HG03135 (cell line): ENCODE measurements at regions not wholly inside any gene's neighbourhood (a gene's known extent, or its start where the extent isn't known, plus 50 kb on each side); places are given as distances from the start of the nearest gene placed in this dataset.
"Not testable (repeated sequence)": the region's sequence is repeated elsewhere in the genome, so short reads cannot be mapped to it uniquely, and the experiment has no call there.

Source experiments
- ATAC-seq: cut with Tn5 transposase; IDR thresholded peaks from one replicate; pipeline ENCODE4 v1.9.1; 2021; ENCODE audit warnings: mild to moderate bottlenecking, moderate library complexity; ENCODE audit not compliant: unreplicated experiment

- no peak for ATAC-seq
Measured at GRCh38 chr13:62473190-62473943, 1057.7 kb upstream of the PCDH20 start.

GRCh38 chr13:62453761-62454160 lies 1038.1 kb upstream of the PCDH20 start:
- ATAC-seq, result no peak

- ATAC-seq, result no peak
Measured at GRCh38 chr13:62450759-62451158, 1035.1 kb upstream of the PCDH20 start.

- not testable (repeated sequence) for ATAC-seq
Measured at GRCh38 chr13:62447771-62448382, 1032.2 kb upstream of the PCDH20 start.

- ATAC-seq, result no peak
Measured at GRCh38 chr13:62444805-62445204, 1029.2 kb upstream of the PCDH20 start.

GRCh38 chr13:62434081-62434480 lies 1018.4 kb upstream of the PCDH20 start:
- ATAC-seq, result no peak

GRCh38 chr13:62433660-62434059 lies 1018.0 kb upstream of the PCDH20 start:
- ATAC-seq, result no peak

GRCh38 chr13:62432906-62433305 lies 1017.3 kb upstream of the PCDH20 start:
- ATAC-seq, result no peak

GRCh38 chr13:62432295-62432694 lies 1016.6 kb upstream of the PCDH20 start:
- no peak for ATAC-seq

- no peak for ATAC-seq
Measured at GRCh38 chr13:62431852-62432251, 1016.2 kb upstream of the PCDH20 start.

- ATAC-seq, result no peak
Measured at GRCh38 chr13:62418872-62419271, 1003.2 kb upstream of the PCDH20 start.

- ATAC-seq, result no peak
Measured at GRCh38 chr13:62418376-62418775, 1002.7 kb upstream of the PCDH20 start.

GRCh38 chr13:62407871-62408270 lies 992.2 kb upstream of the PCDH20 start:
- no peak for ATAC-seq

- ATAC-seq, result no peak
Measured at GRCh38 chr13:62388515-62388914, 972.9 kb upstream of the PCDH20 start.

GRCh38 chr13:62387647-62388046 lies 972.0 kb upstream of the PCDH20 start:
- ATAC-seq, result no peak

- ATAC-seq, result not testable (repeated sequence)
Measured at GRCh38 chr13:62379241-62379640, 963.6 kb upstream of the PCDH20 start.

- ATAC-seq, result no peak
Measured at GRCh38 chr13:62377838-62378237, 962.2 kb upstream of the PCDH20 start.

GRCh38 chr13:62375653-62376052 lies 960.0 kb upstream of the PCDH20 start:
- no peak for ATAC-seq

GRCh38 chr13:62371737-62372136 lies 956.1 kb upstream of the PCDH20 start:
- ATAC-seq, result no peak

GRCh38 chr13:62367971-62368370 lies 952.3 kb upstream of the PCDH20 start:
- not testable (repeated sequence) for ATAC-seq

- ATAC-seq, result no peak
Measured at GRCh38 chr13:62360609-62361008, 945.0 kb upstream of the PCDH20 start.

GRCh38 chr13:62358646-62358932 lies 942.9 kb upstream of the PCDH20 start:
- no peak for ATAC-seq
